Lower leg skin (tissue), 4 donors: ENCODE measurements at regions not wholly inside any gene's neighbourhood (a gene's known extent, or its start where the extent isn't known, plus 50 kb on each side); places are given as distances from the start of the nearest gene placed in this dataset.

ENCODE experiments used
- DNase-seq, 2 donors: peaks; one replicate each; pipeline ENCODE4 v3.0.0-alpha.2; 2019; ENCODE audit warnings: low spot score in 2 of 2
- H3K4me3 ChIP-seq: fragments of 200-600 bp; sonication (generic); 2 replicates; pipeline ENCODE4 v1.5.1; 2017; ENCODE audit warnings: mild to moderate bottlenecking, low read depth; ENCODE audit not compliant: poor library complexity, severe bottlenecking
- POLR2A ChIP-seq, 2 donors: fragments of 450-650 bp; IDR thresholded peaks; one replicate each; pipeline ENCODE4 v1.6.1; 2016 to 2017; ENCODE audit warnings: antibody characterized with exemption in 2 of 2, mild to moderate bottlenecking in 1 of 2, moderate library complexity in 1 of 2
- WGBS, 2 donors: methylation state at CpG; one replicate each; pipeline ENCODE4 v1.1.5; 2018; 5-methylcytosine and 5-hydroxymethylcytosine counted together
- intact Hi-C: fragments of 100-400 bp; cut with DNase I; formaldehyde crosslinking; loops from one replicate; pipeline ENCODE4 v1.15.0; 2023; ENCODE audit warnings: low total_unique reads
- TF ChIP-seq, protein P1 (sequence below), 3 donors: fragments of 450-650 bp; IDR thresholded peaks; one replicate each; pipeline ENCODE4 v1.5.1; 2016; ENCODE audit warnings: antibody characterized with exemption in 3 of 3, mild to moderate bottlenecking in 3 of 3, moderate library complexity in 2 of 3

DNA sequence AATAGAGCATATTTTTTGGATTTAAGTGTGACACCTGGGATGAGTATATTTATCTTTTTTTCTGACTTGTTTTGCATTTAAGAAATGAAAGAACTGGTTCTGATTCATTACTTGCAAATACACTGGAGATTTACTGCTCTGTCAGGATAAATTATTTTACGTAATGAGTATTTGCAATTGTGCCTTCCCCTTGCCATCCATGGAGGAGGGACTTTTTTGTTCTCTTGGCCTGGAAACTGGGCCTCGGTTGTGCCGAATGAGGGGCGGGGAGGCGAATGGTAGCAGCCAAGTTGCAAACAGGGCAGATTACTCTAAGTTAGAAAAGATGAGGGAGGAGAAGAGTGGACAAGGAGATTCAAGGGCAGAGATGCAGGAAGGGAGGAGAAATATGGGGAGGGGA, 308.7 kb downstream of the ATP23 start:
- DNase-seq: no peak
- intact Hi-C loops: no loop called here
- no peak overlapping the region for H3K4me3 ChIP-seq
- 40% methylated on average over 5 of the region's 5 CpGs for WGBS, 2 donors
- TF ChIP-seq, protein P1, sequence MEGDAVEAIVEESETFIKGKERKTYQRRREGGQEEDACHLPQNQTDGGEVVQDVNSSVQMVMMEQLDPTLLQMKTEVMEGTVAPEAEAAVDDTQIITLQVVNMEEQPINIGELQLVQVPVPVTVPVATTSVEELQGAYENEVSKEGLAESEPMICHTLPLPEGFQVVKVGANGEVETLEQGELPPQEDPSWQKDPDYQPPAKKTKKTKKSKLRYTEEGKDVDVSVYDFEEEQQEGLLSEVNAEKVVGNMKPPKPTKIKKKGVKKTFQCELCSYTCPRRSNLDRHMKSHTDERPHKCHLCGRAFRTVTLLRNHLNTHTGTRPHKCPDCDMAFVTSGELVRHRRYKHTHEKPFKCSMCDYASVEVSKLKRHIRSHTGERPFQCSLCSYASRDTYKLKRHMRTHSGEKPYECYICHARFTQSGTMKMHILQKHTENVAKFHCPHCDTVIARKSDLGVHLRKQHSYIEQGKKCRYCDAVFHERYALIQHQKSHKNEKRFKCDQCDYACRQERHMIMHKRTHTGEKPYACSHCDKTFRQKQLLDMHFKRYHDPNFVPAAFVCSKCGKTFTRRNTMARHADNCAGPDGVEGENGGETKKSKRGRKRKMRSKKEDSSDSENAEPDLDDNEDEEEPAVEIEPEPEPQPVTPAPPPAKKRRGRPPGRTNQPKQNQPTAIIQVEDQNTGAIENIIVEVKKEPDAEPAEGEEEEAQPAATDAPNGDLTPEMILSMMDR (IDR thresholded peaks at IDR 0.05): no peak

DNA sequence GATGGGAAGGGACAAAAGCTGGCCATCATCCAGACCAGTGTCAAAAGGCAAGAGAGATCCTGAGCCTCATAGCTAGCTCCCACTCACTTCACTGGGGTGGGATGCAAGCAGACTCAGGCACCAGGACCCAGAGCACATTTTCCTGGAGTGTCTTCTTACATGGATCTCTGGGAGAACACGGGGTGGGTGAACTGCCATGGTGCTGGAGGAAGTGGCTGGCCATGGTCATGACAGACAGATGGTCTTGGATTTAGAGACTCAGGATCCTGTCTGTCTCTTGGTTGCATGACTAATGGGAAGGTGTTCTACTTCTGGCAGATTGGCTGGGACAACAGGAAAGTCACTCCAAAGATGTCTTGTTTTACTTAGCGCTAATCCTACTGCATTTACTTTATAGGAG, 311.5 kb downstream of the ATP23 start:
- DNase-seq: no peak
- WGBS, 2 donors: 43 to 88% methylated on average over 2 of the region's 2 CpGs
- intact Hi-C loops: no loop called here
- no peak overlapping the region for H3K4me3 ChIP-seq
- TF ChIP-seq, protein P1 (IDR thresholded peaks at IDR 0.05): no peak
- no peak for TF ChIP-seq POLR2A (IDR thresholded peaks at IDR 0.05)

DNA sequence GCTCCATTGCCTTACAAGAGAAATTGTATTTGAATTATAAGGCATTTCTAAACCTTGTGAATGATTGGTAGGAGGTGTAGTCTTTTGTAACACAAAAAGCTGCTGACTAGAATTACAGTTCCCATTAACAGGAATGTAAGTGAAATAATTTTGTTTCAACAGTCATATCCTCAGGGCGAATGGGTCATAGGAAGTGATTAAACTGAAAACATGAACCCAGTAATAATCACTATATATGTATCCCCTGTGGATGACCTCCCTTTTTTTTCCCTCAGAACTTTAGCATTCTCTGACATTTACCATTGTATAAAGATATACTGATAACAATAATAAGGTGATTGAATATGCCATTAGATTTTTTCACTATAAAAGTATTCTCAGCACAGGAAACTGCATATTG, 312.3 kb downstream of the ATP23 start:
- no peak overlapping the region for H3K4me3 ChIP-seq
- 48 to 57% methylated on average over 1 of the region's 1 CpG for WGBS, 2 donors
- TF ChIP-seq, protein P1 (IDR thresholded peaks at IDR 0.05): no peak
- TF ChIP-seq POLR2A (IDR thresholded peaks at IDR 0.05): no peak
- intact Hi-C loops: no loop called here
- no peak for DNase-seq

DNA sequence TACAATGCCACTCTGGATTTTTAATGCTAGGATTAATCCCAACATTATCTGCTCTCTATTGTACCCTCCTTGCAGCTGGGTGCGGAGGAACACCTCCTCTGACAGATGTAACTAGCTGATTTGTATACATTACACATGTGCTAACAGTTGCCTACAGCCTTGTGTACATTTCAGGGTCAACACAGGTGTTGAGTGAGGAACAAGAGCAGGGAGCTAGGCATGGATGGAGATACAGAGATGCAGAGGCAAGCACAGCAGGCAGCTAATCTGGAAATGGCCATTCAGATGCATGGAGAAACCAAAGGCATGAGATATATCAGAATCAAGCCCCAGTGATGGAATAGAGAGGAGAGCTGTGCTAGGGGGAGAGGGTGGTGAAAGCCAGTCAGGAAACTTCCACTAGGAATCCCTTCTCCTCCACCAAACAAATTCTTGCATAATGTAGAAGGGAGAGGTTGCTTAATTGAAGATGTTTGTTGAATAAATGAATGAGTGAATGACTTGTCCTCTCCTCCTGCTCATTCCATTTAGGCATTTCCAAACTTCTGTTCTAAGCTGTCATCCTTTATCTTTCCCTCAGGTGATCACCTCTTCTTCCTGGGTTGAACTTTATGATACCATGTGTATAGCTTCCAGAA, 313.2 kb downstream of the ATP23 start:
- 79 to 96% methylated on average over 1 of the region's 1 CpG for WGBS, 2 donors
- no peak for DNase-seq

DNA sequence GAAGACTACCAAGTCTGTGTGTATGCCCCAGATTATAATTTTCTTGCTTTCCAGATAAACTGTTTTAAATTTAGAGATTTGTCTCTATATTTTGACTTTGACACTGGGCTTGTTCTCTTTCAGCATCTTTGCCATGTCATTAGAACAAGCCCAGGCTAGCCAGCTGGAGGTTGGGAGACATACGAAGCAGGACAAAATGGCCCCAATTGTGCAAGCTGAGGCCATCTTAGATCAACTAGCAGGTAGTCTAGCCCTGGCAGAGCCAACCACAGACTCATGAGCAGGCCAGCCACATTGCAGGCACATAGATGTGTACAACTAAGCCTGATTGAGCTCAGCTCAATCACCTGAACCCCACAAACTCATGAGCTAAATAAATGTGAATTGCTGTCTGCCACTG, 321.4 kb downstream of the ATP23 start:
- H3K4me3 ChIP-seq: no peak overlapping the region
- no peak for DNase-seq
- intact Hi-C loops: no loop called here
- TF ChIP-seq, protein P1 (IDR thresholded peaks at IDR 0.05): no peak
- no peak for TF ChIP-seq POLR2A (IDR thresholded peaks at IDR 0.05)
- 48 to 50% methylated on average over 1 of the region's 1 CpG for WGBS, 2 donors

More for the DNA sequence above, 313.2 kb downstream of the ATP23 start:
- no peak for TF ChIP-seq POLR2A (IDR thresholded peaks at IDR 0.05)
- H3K4me3 ChIP-seq: no peak overlapping the region
- intact Hi-C loops: no loop called here

DNA sequence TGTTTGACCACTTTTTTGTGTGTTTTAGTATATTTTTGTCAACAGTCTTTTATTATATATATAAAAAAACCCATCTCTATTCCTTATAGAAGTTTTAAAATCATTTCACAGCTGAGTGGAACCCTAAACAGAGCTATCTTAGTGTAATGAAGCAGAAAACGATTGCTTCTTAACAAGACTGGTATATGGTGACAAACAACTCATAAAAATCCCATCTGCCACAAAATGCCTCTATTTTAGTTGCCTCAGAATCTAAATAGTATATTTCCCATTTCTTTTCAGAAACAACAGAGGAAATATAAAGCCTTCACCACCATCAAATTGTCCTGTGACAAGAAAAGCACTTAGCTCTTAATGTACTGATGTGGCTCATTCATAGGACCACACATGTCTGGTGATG, 322.4 kb downstream of the ATP23 start:
- no peak overlapping the region for H3K4me3 ChIP-seq
- intact Hi-C loops: no loop called here
- TF ChIP-seq, protein P1 (IDR thresholded peaks at IDR 0.05): no peak
- TF ChIP-seq POLR2A (IDR thresholded peaks at IDR 0.05): no peak
- 79 to 89% methylated on average over 1 of the region's 1 CpG for WGBS, 2 donors
- no peak for DNase-seq
